ENCODE measurements at regions not wholly inside any gene's neighbourhood (a gene's known extent, or its start where the extent isn't known, plus 50 kb on each side); places are given as distances from the start of the nearest gene placed in this dataset.

- H3K4me3 ChIP-seq (ENCODE audit: low read depth, low read length) = no peak overlapping the region
- no peaks in the 10 kb centered on the region for H3K36me3 ChIP-seq (ENCODE audit: control insufficient read depth, insufficient read depth, low read length)
- no peaks in the 10 kb centered on the region for H3K27me3 ChIP-seq (ENCODE audit: control insufficient read depth, insufficient read depth, low read length)
- no peak for TF ChIP-seq CTCF (IDR thresholded peaks at IDR 0.05; ENCODE audit: insufficient read depth, low read length, poor library complexity, severe bottlenecking)
- DNase-seq (ENCODE audit: low read depth) = no peak
Measured at GRCh38 chr13:32887617-32888016, 128.6 kb upstream of the KL start.

GRCh38 chr13:32889986-32890565 lies 126.1 kb upstream of the KL start:
- no peak overlapping the region for H3K4me3 ChIP-seq (ENCODE audit: low read depth, low read length)
- H3K36me3 ChIP-seq (ENCODE audit: control insufficient read depth, insufficient read depth, low read length) = no peaks in the 10 kb centered on the region
- no peak for DNase-seq (ENCODE audit: low read depth)
- no peaks in the 10 kb centered on the region for H3K27me3 ChIP-seq (ENCODE audit: control insufficient read depth, insufficient read depth, low read length)
- TF ChIP-seq CTCF (IDR thresholded peaks at IDR 0.05; ENCODE audit: insufficient read depth, low read length, poor library complexity, severe bottlenecking) = no peak

- DNase-seq (ENCODE audit: low read depth) = no peak
- no peaks in the 10 kb centered on the region for H3K36me3 ChIP-seq (ENCODE audit: control insufficient read depth, insufficient read depth, low read length)
- no peaks in the 10 kb centered on the region for H3K27me3 ChIP-seq (ENCODE audit: control insufficient read depth, insufficient read depth, low read length)
- no peak overlapping the region for H3K4me3 ChIP-seq (ENCODE audit: low read depth, low read length)
- no peak for TF ChIP-seq CTCF (IDR thresholded peaks at IDR 0.05; ENCODE audit: insufficient read depth, low read length, poor library complexity, severe bottlenecking)
Measured at GRCh38 chr13:32893176-32893575, 123.0 kb upstream of the KL start.

GRCh38 chr13:32894589-32895001 lies 121.6 kb upstream of the KL start:
- TF ChIP-seq CTCF (IDR thresholded peaks at IDR 0.05; ENCODE audit: insufficient read depth, low read length, poor library complexity, severe bottlenecking) = no peak
- no peak for DNase-seq (ENCODE audit: low read depth)

GRCh38 chr13:32895296-32895695 lies 120.9 kb upstream of the KL start:
- Histone ChIP-seq H3K4me3 (ENCODE audit: low read depth, low read length) (no peak overlapping the region), H3K27me3 (ENCODE audit: control insufficient read depth, insufficient read depth, low read length) (no peaks in the 10 kb centered on the region), H3K36me3 (ENCODE audit: control insufficient read depth, insufficient read depth, low read length) (no peaks in the 10 kb centered on the region)
- DNase-seq (ENCODE audit: low read depth) = no peak
- no peak for TF ChIP-seq CTCF (IDR thresholded peaks at IDR 0.05; ENCODE audit: insufficient read depth, low read length, poor library complexity, severe bottlenecking)

More at GRCh38 chr13:32894589-32895001, 121.6 kb upstream of the KL start:
- no peaks in the 10 kb centered on the region for H3K27me3 ChIP-seq (ENCODE audit: control insufficient read depth, insufficient read depth, low read length)
- H3K36me3 ChIP-seq (ENCODE audit: control insufficient read depth, insufficient read depth, low read length) = no peaks in the 10 kb centered on the region
- H3K4me3 ChIP-seq (ENCODE audit: low read depth, low read length) = no peak overlapping the region

- Histone ChIP-seq H3K4me3 (ENCODE audit: low read depth, low read length) (no peak overlapping the region), H3K27me3 (ENCODE audit: control insufficient read depth, insufficient read depth, low read length) (no peaks in the 10 kb centered on the region), H3K36me3 (ENCODE audit: control insufficient read depth, insufficient read depth, low read length) (no peaks in the 10 kb centered on the region)
- TF ChIP-seq CTCF (IDR thresholded peaks at IDR 0.05; ENCODE audit: insufficient read depth, low read length, poor library complexity, severe bottlenecking) = no peak
- no peak for DNase-seq (ENCODE audit: low read depth)
Measured at GRCh38 chr13:32897296-32897695, 118.9 kb upstream of the KL start.

All from kidney epithelial cell (primary cell).